ENCODE measurements at regions not wholly inside any gene's neighbourhood (a gene's known extent, or its start where the extent isn't known, plus 50 kb on each side); places are given as distances from the start of the nearest gene placed in this dataset.

DNA sequence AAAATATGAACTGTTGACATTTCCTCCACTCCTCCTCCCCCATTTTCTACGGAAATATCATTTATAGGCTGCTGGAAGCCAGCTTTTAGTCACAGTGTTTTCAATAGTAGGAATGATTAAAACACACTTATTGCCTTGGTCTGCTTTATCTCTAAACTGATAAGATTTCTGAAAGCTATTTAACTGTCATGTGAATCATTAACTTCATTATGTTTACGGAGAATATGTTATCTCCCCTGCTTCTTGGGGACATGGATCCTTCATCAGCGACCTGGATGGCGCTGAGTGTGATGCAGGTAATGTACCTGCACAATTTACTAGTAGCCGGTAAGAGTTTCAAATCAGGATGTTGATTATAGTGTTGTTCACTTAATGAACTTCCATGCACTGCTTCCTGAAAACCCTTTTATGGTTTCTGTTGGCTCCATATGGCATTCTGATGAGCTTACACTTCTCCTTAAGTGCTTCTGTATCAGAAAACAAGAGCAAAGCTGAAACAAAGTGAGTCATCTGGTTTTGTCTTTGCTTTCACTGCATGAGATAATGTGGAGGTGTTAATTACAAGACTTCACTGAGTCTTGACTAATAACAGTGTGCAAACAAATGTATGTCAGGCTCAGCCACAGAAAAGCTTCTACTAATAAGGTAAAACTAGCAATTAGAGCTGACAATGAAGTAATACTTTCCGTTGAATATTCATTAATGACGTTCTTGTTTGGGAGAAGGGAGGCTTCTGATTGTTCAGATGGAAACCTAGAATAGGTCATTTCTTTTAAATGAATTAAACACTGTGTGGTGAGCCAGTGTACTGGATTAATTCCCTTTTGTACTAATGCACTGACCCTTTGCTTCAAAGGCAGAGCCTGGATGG lies 162.4 kb upstream of the ZNF608 start:
- H3K4me1 ChIP-seq = peaks cover 23 to 60% (median 38%) of the 10 kb centered on the region in 12 donors
- DNase-seq = no peak
- no peaks in the 10 kb centered on the region for H3K36me3 ChIP-seq
- WGBS, 4 donors = 22 to 28% (median 23%) methylated on average over 7 of the region's 7 CpGs
- peak in 3 of 4 donors; percentile 32 to 62 (median 57) for ATAC-seq
- intact Hi-C loops (cut with DNase I) = loop anchor here in 8 of 10 donors (5.0 to 10.0 kb wide), 11 partner anchors 133 to 1237 kb away; partner anchors contain the start of gene ZNF608 (in 6 of the 8)
- no peak for TF ChIP-seq POLR2A (IDR thresholded peaks at IDR 0.05)
- TF ChIP-seq, protein P1, sequence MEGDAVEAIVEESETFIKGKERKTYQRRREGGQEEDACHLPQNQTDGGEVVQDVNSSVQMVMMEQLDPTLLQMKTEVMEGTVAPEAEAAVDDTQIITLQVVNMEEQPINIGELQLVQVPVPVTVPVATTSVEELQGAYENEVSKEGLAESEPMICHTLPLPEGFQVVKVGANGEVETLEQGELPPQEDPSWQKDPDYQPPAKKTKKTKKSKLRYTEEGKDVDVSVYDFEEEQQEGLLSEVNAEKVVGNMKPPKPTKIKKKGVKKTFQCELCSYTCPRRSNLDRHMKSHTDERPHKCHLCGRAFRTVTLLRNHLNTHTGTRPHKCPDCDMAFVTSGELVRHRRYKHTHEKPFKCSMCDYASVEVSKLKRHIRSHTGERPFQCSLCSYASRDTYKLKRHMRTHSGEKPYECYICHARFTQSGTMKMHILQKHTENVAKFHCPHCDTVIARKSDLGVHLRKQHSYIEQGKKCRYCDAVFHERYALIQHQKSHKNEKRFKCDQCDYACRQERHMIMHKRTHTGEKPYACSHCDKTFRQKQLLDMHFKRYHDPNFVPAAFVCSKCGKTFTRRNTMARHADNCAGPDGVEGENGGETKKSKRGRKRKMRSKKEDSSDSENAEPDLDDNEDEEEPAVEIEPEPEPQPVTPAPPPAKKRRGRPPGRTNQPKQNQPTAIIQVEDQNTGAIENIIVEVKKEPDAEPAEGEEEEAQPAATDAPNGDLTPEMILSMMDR (IDR thresholded peaks at IDR 0.05) = no peak
- H3K4me3 ChIP-seq = no peak overlapping the region
- no peaks in the 10 kb centered on the region for H3K9me3 ChIP-seq
- H3K27ac ChIP-seq = peak overlapping the region in 1 of 12 donors; percentile 13
- H3K27me3 ChIP-seq = no peaks in the 10 kb centered on the region

DNA sequence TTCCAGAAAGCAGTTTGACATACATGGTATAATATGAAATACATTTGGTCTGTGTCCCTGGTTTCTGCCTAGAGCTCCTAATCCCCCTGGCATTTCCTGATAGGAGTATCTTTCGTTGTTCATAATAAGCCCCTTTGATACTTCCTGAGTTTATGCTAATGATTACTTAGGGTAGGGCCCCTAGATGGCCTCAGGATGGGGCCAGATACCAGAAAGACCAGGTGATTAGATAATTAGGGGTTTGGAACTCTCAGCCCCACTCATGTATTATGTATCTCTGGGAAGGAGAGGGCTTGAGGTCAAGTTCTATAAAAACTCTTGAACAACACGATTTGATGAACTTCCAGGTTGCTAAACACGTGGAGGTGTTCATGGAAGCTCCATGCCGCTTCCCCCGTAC lies 163.3 kb upstream of the ZNF608 start:
- Histone ChIP-seq H3K9me3 (no peaks in the 10 kb centered on the region), H3K27ac (no peak overlapping the region), H3K36me3 (no peaks in the 10 kb centered on the region), H3K4me1 (peaks cover 23 to 60% (median 38%) of the 10 kb centered on the region in 12 donors), H3K4me3 (no peak overlapping the region), H3K27me3 (no peaks in the 10 kb centered on the region)
- 88 to 92% (median 90%) methylated on average over 5 of the region's 5 CpGs for WGBS, 4 donors
- DNase-seq (no peak), ATAC-seq (no peak)
- intact Hi-C loops (cut with DNase I) = loop anchor here in 8 of 10 donors (5.0 to 10.0 kb wide), 11 partner anchors 133 to 1237 kb away; partner anchors contain the start of gene ZNF608 (in 6 of the 8)
- TF ChIP-seq, protein P1 (IDR thresholded peaks at IDR 0.05) = no peak
- no peak for TF ChIP-seq POLR2A (IDR thresholded peaks at IDR 0.05)

DNA sequence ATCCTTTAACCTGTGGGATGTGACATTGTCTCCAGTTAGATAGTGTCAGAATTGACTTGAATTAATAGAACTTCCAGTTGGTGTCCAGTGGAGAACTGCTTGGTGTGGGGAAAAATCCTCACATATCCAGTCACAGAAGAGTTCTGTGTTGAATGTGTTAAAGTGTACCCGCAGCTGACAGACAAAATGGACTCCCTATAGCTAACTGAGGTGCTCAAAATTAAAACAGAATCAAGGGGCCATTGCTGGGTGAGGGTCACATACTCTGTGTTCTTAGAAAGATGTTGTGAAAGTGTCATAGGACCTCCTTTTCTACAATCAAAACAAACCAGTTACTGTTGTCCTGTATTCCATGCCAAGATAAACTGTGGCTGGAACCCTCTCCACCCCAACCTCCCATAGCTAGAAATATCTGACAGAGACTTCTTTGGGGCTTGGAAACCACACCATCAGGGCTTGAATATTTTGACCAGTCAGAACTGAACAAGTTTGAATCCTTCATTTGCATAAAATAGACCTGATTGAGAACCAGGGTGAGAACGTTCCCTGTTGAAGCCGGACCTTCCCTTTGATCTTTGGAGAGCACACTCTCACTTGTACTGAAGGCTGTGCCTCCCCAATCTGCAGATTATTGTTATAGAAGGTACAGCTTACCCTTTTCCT lies 164.0 kb upstream of the ZNF608 start:
- H3K4me3 ChIP-seq = no peak overlapping the region
- H3K4me1 ChIP-seq = peaks cover 20 to 53% (median 36%) of the 10 kb centered on the region in 12 donors
- WGBS, 4 donors = 93 to 96% (median 95%) methylated on average over 3 of the region's 3 CpGs
- ATAC-seq (no peak), DNase-seq (no peak)
- TF ChIP-seq, protein P1 (IDR thresholded peaks at IDR 0.05) = no peak
- no peak for TF ChIP-seq POLR2A (IDR thresholded peaks at IDR 0.05)
- H3K36me3 ChIP-seq = no peaks in the 10 kb centered on the region
- intact Hi-C loops (cut with DNase I) = no loop called here
- H3K27ac ChIP-seq = no peak overlapping the region
- no peaks in the 10 kb centered on the region for H3K27me3 ChIP-seq
- no peaks in the 10 kb centered on the region for H3K9me3 ChIP-seq
